ENCODE measurements at regions not wholly inside any gene's neighbourhood (a gene's known extent, or its start where the extent isn't known, plus 50 kb on each side); places are given as distances from the start of the nearest gene placed in this dataset.

GRCh38 chr6:23855497-23856116 is 270.4 kb upstream of the NRSN1 start:
- DNase-seq = no peak
- no peak for TF ChIP-seq CTCF (IDR thresholded peaks at IDR 0.05)
- TF ChIP-seq POLR2A (IDR thresholded peaks at IDR 0.05) = no peak
- H3K9me3 ChIP-seq = no peaks in the 10 kb centered on the region
- no peak overlapping the region for H3K27ac ChIP-seq
- WGBS, 2 donors = 91 to 93% methylated on average over 8 to 9 of the region's 23 CpGs
- no peaks in the 10 kb centered on the region for H3K27me3 ChIP-seq
- H3K36me3 ChIP-seq = no peaks in the 10 kb centered on the region
- intact Hi-C loops (cut with DNase I) = no loop called here
- no peak overlapping the region for H3K4me3 ChIP-seq (replicated peaks in 1 of 3)
- H3K4me1 ChIP-seq = no peaks in the 10 kb centered on the region

- no peak for DNase-seq
- Histone ChIP-seq H3K27me3 (no peaks in the 10 kb centered on the region), H3K4me1 (no peaks in the 10 kb centered on the region), H3K9me3 (no peaks in the 10 kb centered on the region), H3K36me3 (no peaks in the 10 kb centered on the region), H3K27ac (no peak overlapping the region), H3K4me3 (replicated peaks in 1 of 3) (no peak overlapping the region)
- intact Hi-C loops (cut with DNase I) = no loop called here
- TF ChIP-seq POLR2A (IDR thresholded peaks at IDR 0.05) (no peak), CTCF (IDR thresholded peaks at IDR 0.05) (no peak)
Observed at GRCh38 chr6:23870496-23870895, 255.5 kb upstream of the NRSN1 start.

- DNase-seq = no peak
- intact Hi-C loops (cut with DNase I) = no loop called here
- Histone ChIP-seq H3K27me3 (no peaks in the 10 kb centered on the region), H3K9me3 (no peaks in the 10 kb centered on the region), H3K36me3 (no peaks in the 10 kb centered on the region), H3K4me3 (replicated peaks in 1 of 3) (no peak overlapping the region), H3K4me1 (no peaks in the 10 kb centered on the region), H3K27ac (no peak overlapping the region)
- no peak for TF ChIP-seq CTCF (IDR thresholded peaks at IDR 0.05)
- TF ChIP-seq POLR2A (IDR thresholded peaks at IDR 0.05) = no peak
- whole genome bisulfite sequencing, 2 donors = 83 to 92% methylated on average over 1 of the region's 1 CpG
Observed at GRCh38 chr6:23873161-23873560, 252.9 kb upstream of the NRSN1 start.

- Histone ChIP-seq H3K27me3 (no peaks in the 10 kb centered on the region), H3K4me1 (no peaks in the 10 kb centered on the region), H3K9me3 (no peaks in the 10 kb centered on the region), H3K36me3 (no peaks in the 10 kb centered on the region), H3K4me3 (replicated peaks in 1 of 3) (no peak overlapping the region), H3K27ac (no peak overlapping the region)
- no peak for DNase-seq
- 66 to 85% methylated on average over 1 of the region's 1 CpG for WGBS, 2 donors
- intact Hi-C loops (cut with DNase I) = no loop called here
- TF ChIP-seq POLR2A (IDR thresholded peaks at IDR 0.05) (no peak), CTCF (IDR thresholded peaks at IDR 0.05) (no peak)
Observed at GRCh38 chr6:23875006-23875405, 251.0 kb upstream of the NRSN1 start.

GRCh38 chr6:23879816-23880215 is 246.2 kb upstream of the NRSN1 start:
- intact Hi-C loops (cut with DNase I) = no loop called here
- WGBS, 2 donors = 90 to 93% methylated on average over 3 of the region's 3 CpGs
- Histone ChIP-seq H3K27ac (no peak overlapping the region), H3K4me3 (replicated peaks in 1 of 3) (no peak overlapping the region), H3K36me3 (no peaks in the 10 kb centered on the region), H3K4me1 (no peaks in the 10 kb centered on the region), H3K27me3 (no peaks in the 10 kb centered on the region), H3K9me3 (no peaks in the 10 kb centered on the region)
- DNase-seq = no peak
- TF ChIP-seq POLR2A (IDR thresholded peaks at IDR 0.05) = no peak
- TF ChIP-seq CTCF (IDR thresholded peaks at IDR 0.05) = no peak

Data from thyroid gland (tissue), 4 donors.